NOMO-1 (cell line): ENCODE measurements at regions not wholly inside any gene's neighbourhood (a gene's known extent, or its start where the extent isn't known, plus 50 kb on each side); places are given as distances from the start of the nearest gene placed in this dataset.

ENCODE experiments used
- DNase-seq, 2 experiments: peaks; one replicate each; lab custom pipeline; 2025; ENCODE audit not compliant: unreplicated experiment in 2 of 2; lab: John Stamatoyannopoulos, UW

DNA sequence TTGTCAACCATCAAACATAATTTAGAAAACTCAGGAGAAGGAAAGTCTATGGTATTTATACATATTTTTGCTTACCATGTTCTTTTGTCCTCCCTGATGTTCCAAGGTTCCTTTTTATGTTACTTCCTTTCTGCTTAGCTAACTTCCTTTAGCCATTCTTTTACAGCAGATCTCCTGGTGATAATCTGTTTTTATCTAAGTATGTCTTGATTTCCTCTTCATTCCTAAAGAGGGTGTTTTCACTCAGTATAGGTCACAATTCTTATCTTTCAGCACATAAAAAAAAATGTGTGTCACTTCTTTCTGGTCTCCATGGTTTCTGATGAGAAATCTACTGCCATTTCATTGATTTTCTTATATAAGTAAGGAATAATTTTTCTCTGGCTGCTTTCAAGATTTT lies 384.4 kb upstream of the PDE4D start:
- DNase-seq, result no peak

DNA sequence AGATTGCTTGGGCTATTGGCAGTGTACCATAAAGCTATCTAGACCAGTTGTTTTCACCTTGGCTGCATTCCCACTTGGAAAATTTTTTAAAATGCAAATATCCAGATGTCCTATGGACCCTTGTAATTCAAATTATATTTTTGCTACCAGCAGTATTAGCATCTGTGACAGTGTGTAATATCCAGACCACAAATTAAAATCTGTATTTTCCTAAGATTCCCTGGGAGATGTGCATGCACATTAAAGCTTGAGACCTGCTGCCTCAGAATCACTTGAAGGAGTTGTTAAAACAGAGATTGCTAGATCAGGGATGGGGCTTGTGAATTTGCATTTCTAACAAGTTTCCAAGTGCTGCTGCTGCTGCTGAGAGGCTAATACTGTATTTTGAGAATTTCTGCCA lies 381.2 kb upstream of the PDE4D start:
- DNase-seq, result no peak

DNA sequence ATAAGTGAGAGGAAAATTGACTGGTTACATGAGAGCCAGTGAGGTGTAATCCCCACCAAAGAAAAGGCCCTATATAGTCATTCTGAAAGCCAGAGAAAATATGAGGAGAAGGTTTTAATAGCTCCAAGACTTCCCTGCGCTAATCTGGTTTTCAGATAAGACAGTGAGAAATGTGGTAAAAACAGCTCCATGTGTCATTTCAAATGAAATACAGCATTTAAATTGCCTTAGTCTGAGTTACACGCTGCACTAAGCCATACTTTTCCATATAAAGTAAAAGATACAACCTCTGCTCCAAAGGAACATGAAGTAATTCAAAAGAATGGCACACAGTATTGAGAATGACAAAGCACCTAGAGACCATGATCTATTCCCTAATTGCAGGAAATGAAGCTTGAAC lies 378.0 kb upstream of the PDE4D start:
- no peak for DNase-seq

GRCh38 chr5:60267907-60268306 lies 374.4 kb upstream of the PDE4D start:
- no peak for DNase-seq

GRCh38 chr5:60263346-60263745 lies 369.8 kb upstream of the PDE4D start:
- peak; percentile 56 to 65 for DNase-seq

GRCh38 chr5:60262576-60263295 lies 369.2 kb upstream of the PDE4D start:
- no peak for DNase-seq

DNA sequence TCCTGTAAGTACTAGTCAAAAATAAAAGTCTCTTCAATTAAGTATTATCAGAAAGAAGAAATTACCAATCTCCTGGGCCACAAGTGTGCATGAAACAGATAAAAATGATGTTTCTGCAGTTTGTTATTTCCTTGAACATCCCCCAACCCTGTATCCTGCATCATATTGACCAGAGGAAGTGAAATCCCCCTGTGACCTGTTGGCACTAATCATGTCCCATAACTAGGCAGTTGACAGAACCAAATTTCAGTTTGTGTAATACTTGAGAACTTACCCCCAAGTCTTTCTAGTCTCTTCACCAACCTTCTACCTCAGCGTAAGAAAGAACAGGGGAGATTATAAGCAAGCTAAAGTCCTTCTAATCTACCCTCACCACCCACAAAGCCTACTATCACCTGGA lies 368.2 kb upstream of the PDE4D start:
- no peak for DNase-seq

GRCh38 chr5:60260658-60261057 lies 367.1 kb upstream of the PDE4D start:
- no peak for DNase-seq

DNA sequence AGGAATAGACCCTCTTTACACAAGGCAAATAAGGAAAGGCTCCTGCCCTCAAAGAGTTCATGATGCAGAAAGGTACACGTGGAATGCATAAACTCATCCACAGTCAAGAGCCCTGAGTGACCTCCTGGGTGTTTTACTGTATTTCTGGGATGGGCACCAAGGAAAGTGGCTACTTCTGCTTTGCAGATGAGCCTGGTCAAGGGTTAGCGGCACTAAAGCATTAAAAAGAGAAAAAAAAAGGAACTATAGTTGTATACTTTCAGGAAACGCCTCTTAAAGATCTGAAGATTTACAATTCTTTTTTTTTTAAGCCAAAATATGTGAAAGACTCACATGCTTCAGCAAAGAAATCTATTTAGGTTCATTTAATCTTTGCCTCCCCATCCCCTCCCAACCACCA lies 366.2 kb upstream of the PDE4D start:
- DNase-seq, result peak; percentile 82 to 90

- peak; percentile 99 for DNase-seq
These were observed 364.2 kb upstream of the PDE4D start for GRCh38 chr5:60257596-60258271.

DNA sequence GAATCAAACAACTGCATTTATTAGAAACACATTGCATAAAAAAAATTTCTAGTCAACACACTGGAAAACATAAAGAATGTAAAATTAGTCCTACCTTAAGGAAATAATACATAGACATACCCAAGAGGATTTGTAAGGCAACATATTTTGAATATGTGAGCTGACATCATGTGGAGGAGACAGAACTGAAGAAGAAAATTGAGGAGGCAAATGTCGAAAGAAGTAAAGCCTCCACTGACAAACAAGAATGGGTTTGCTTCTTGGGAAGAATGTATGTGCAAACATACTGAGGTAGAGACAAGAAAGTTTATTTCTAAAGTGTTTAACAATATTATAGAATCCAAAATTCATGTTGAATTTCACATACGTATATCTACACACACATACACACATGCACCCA lies 363.0 kb upstream of the PDE4D start:
- no peak for DNase-seq

DNA sequence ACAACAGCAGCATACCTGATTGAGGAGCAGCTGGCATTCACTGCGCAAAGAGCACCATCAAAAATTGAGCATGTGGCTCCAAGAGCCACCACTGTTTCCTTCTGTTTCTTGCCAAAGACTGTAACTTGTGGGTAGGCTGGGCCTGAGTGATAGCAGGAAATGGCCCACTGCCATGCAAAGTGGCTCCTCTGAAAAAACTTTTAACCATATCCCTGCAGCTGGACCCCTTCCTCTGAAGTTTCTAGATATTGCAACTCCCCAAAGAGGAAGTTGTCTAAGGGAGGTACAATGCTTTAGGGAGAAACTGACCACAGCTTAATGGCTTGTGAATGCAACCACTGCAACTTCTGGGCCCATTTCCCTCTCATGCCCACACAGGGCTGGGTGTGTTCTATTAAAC lies 355.4 kb upstream of the PDE4D start:
- DNase-seq, result peak; percentile 93 to 100

DNA sequence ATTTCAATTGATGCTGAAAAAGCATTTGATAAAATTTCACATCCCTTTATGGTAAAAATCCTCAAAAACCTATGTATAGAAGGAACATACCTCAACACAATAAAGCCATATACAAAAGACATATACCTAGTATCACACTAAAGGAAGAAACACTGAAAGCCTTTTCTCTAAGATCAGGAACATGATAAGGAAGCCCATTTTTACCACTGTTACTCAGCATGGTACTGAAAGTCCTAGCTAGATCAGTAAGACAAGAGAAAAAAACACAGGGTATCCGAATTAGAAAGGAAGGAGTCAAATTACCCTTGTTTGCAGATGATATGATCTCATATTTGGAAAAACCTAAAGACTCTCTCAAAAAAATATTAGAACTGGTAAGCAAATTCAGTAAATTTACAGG lies 350.2 kb upstream of the PDE4D start:
- no peak for DNase-seq

GRCh38 chr5:60232036-60232795 lies 338.7 kb upstream of the PDE4D start:
- DNase-seq, result peak; percentile 84 to 96

DNA sequence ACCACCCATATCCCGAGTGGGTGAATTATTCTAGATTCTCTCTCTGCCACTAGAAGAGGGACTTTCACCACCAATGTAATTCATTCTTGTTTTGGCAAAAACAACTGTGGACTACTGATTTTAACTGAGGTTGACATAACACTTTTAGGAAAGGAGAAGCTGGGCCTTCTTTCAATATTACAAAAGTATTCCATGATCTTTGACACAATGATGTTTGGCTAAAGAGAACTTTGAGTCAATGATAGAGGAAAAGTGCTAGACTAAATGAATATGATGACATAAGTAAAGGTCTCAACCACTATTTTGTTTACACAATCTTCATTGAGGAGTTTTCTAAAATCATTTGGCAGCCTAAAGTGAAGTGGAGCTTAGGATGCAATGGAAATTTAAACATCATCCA lies 336.9 kb upstream of the PDE4D start:
- no peak for DNase-seq

DNA sequence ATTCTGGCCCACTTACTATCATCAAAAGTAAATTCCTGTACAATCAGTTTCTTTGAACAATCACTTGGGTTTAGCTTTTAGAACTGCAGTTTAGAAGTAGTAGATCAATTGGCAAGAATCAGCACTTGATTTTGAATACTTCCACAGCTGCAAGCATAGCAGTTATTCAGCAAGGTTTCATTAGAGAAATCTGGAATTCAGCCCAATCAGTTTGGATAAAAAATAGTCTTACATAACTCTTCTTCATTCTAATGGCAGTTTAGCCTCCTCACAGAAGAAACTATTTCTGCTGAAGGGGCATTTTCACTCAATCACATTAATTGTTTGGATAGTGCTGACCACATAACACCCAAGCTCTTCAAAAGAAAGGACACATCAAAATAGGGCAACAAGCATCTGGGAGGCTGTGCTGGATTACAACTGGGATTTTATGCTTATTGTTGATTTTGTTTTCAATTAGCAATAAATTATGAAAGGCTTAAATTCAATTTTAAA lies 336.2 kb upstream of the PDE4D start:
- DNase-seq, result no peak

GRCh38 chr5:60228676-60229075 lies 335.1 kb upstream of the PDE4D start:
- no peak for DNase-seq

GRCh38 chr5:60226128-60226527 lies 332.6 kb upstream of the PDE4D start:
- no peak for DNase-seq

GRCh38 chr5:60223342-60223741 lies 329.8 kb upstream of the PDE4D start:
- DNase-seq, result no peak

- no peak for DNase-seq
These were observed 326.4 kb upstream of the PDE4D start for GRCh38 chr5:60219921-60220320.

DNA sequence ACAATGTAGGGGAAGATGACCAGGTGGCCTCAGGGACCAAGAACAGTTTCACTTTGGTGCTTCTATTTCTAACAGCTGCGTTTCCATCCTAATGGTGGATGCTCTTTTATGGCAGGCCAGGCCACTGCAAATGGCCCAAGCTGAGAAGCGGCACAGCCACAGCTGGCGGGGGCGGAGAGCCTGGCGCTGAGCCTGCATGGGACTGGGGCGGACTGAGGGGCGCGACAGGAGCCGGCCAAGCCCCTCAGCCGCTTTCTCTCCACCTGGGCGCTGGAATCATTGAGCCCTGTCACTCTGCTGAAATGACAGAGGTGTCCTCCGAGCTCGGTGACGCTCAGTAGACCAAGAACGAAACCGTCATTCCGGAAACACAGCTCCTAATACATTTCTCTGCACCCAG lies 317.3 kb upstream of the PDE4D start:
- DNase-seq, result no peak
